Mesenchymal stem cell (in vitro differentiated cells and primary cell): ENCODE measurements at regions not wholly inside any gene's neighbourhood (a gene's known extent, or its start where the extent isn't known, plus 50 kb on each side); places are given as distances from the start of the nearest gene placed in this dataset.

Source experiments
- DNase-seq: peaks from one replicate; pipeline ENCODE4 v3.0.0-alpha.2; 2013
- H2AFZ ChIP-seq: one replicate; pipeline ENCODE4 v1.6.1; 2013; ENCODE audit warnings: low read depth, mild to moderate bottlenecking, control low read depth, inconsistent platforms, low read length, moderate library complexity
- H2AK5ac ChIP-seq: 2 replicates; pipeline ENCODE4 v1.6.1; 2013; ENCODE audit warnings: low read length, moderate library complexity, mild to moderate bottlenecking, inconsistent platforms; ENCODE audit not compliant: severe bottlenecking
- H2BK120ac ChIP-seq: one replicate; pipeline ENCODE4 v1.6.1; 2013; ENCODE audit warnings: low read depth, mild to moderate bottlenecking, inconsistent platforms, low read length, moderate library complexity
- H2BK12ac ChIP-seq, 2 experiments: one replicate each; pipeline ENCODE4 v1.6.1; 2013; ENCODE audit warnings: inconsistent platforms in 2 of 2, low read length in 2 of 2, mild to moderate bottlenecking in 2 of 2, moderate library complexity in 2 of 2, control low read depth in 1 of 2
- H2BK15ac ChIP-seq: one replicate; pipeline ENCODE4 v1.6.1; 2013; ENCODE audit warnings: mild to moderate bottlenecking, low read depth, inconsistent platforms; ENCODE audit not compliant: poor library complexity, severe bottlenecking
- H2BK5ac ChIP-seq: 2 replicates; pipeline ENCODE4 v1.6.1; 2013; ENCODE audit warnings: low read depth, mild to moderate bottlenecking, low read length, control low read depth, inconsistent platforms; ENCODE audit not compliant: poor library complexity, severe bottlenecking
- H3K14ac ChIP-seq, 2 experiments: one replicate each; pipeline ENCODE4 v1.6.1; 2013; ENCODE audit warnings: inconsistent platforms in 2 of 2, low read length in 2 of 2, control low read depth in 1 of 2, mild to moderate bottlenecking in 1 of 2, moderate library complexity in 1 of 2
- H3K18ac ChIP-seq, 2 experiments: one replicate each; pipeline ENCODE4 v1.6.1; 2013; ENCODE audit warnings: inconsistent platforms in 2 of 2, low read length in 2 of 2, control low read depth in 1 of 2, low read depth in 1 of 2, mild to moderate bottlenecking in 1 of 2
- H3K23ac ChIP-seq, 2 experiments: one replicate each; pipeline ENCODE4 v1.6.1; 2013; ENCODE audit warnings: inconsistent platforms in 2 of 2, low read length in 2 of 2, mild to moderate bottlenecking in 2 of 2, moderate library complexity in 2 of 2, control low read depth in 1 of 2
- H3K27ac ChIP-seq: 2 replicates; pipeline ENCODE4 v1.5.1; 2013; ENCODE audit warnings: mild to moderate bottlenecking, moderate library complexity, low read length, control low read depth, inconsistent platforms; ENCODE audit not compliant: poor library complexity, severe bottlenecking
- H3K27me3 ChIP-seq, 2 experiments: 2 replicates each; pipeline versions ENCODE4 v1.6.1 to v1.7.0; 2013; ENCODE audit warnings: low read length in 2 of 2, mild to moderate bottlenecking in 2 of 2, moderate library complexity in 2 of 2, control low read depth in 1 of 2, inconsistent platforms in 1 of 2; ENCODE audit not compliant: control insufficient read depth in 1 of 2, insufficient read depth in 1 of 2
- H3K36me3 ChIP-seq, 2 experiments: 2 replicates each; pipeline versions ENCODE4 v1.6.1 to v1.7.0; 2013; ENCODE audit warnings: low read length in 2 of 2, control low read depth in 1 of 2, inconsistent platforms in 1 of 2, low read depth in 1 of 2, mild to moderate bottlenecking in 1 of 2; ENCODE audit not compliant: insufficient read depth in 2 of 2, control insufficient read depth in 1 of 2
- H3K4ac ChIP-seq, 2 experiments: one replicate each; pipeline ENCODE4 v1.6.1; 2013; ENCODE audit warnings: inconsistent platforms in 2 of 2, low read length in 2 of 2, mild to moderate bottlenecking in 2 of 2, moderate library complexity in 2 of 2, control low read depth in 1 of 2, low read depth in 1 of 2
- H3K4me1 ChIP-seq: 2 replicates; pipeline ENCODE4 v1.6.1; 2013; ENCODE audit warnings: low read depth, low read length, control low read depth; ENCODE audit not compliant: control insufficient read depth, insufficient read depth
- H3K4me2 ChIP-seq: 2 replicates; pipeline ENCODE4 v1.6.1; 2013; ENCODE audit warnings: low read length, mild to moderate bottlenecking, inconsistent platforms; ENCODE audit not compliant: poor library complexity, severe bottlenecking
- H3K4me3 ChIP-seq, 2 experiments: 2 replicates each; pipeline versions ENCODE4 v1.5.1 to v1.7.0; 2013; ENCODE audit warnings: low read length in 2 of 2, mild to moderate bottlenecking in 2 of 2, control low read depth in 1 of 2, low read depth in 1 of 2; ENCODE audit not compliant: insufficient read depth in 1 of 2
- H3K79me1 ChIP-seq: replicated peaks from 2 replicates; pipeline ENCODE4 v1.6.1; 2013; ENCODE audit warnings: mild to moderate bottlenecking, control low read depth, low read length, inconsistent platforms; ENCODE audit not compliant: poor library complexity, severe bottlenecking
- H3K9ac ChIP-seq: 2 replicates; pipeline ENCODE4 v1.7.0; 2013; ENCODE audit warnings: mild to moderate bottlenecking, low read length, moderate library complexity
- H3K9me3 ChIP-seq: 2 replicates; pipeline ENCODE4 v1.7.0; 2013; ENCODE audit warnings: mild to moderate bottlenecking, low read length; ENCODE audit not compliant: control insufficient read depth
- H4K8ac ChIP-seq: one replicate; pipeline ENCODE4 v1.6.1; 2013; ENCODE audit warnings: inconsistent platforms, mild to moderate bottlenecking, low read length, moderate library complexity
- H4K91ac ChIP-seq: one replicate; pipeline ENCODE4 v1.6.1; 2013; ENCODE audit warnings: mild to moderate bottlenecking, low read length, inconsistent platforms
- WGBS: methylation state at CpG from one replicate; pipeline ENCODE4 v1.1.7; 2013; ENCODE audit warnings: mixed read lengths; 5-methylcytosine and 5-hydroxymethylcytosine counted together

- 95% methylated on average over 6 of the region's 6 CpGs for WGBS
- Histone ChIP-seq H3K14ac (no peak overlapping the region), H3K27me3 (peaks cover 0 to 39% of the 10 kb centered on the region in 2 experiments), H3K4me2 (no peak overlapping the region), H2BK15ac (no peak overlapping the region), H3K9ac (no peak overlapping the region), H3K36me3 (no peaks in the 10 kb centered on the region), H3K4ac (no peak overlapping the region), H3K9me3 (peaks cover 3% of the 10 kb centered on the region), H3K23ac (no peak overlapping the region), H2AK5ac (no peak overlapping the region), H3K27ac (no peak overlapping the region), H3K18ac (no peak overlapping the region), H4K91ac (no peak overlapping the region), H3K4me3 (no peak overlapping the region), H3K79me1 (no peaks in the 10 kb centered on the region), H3K4me1 (no peaks in the 10 kb centered on the region), H2BK120ac (no peak overlapping the region), H4K8ac (no peak overlapping the region), H2BK5ac (no peak overlapping the region), H2BK12ac (no peak overlapping the region), H2AFZ (no peak overlapping the region)
- no peak for DNase-seq
These were observed 271.1 kb downstream of the SHQ1 start for GRCh38 chr3:72577190-72577589.

GRCh38 chr3:72576563-72576962 is 271.7 kb downstream of the SHQ1 start:
- Histone ChIP-seq H3K79me1 (no peaks in the 10 kb centered on the region), H3K36me3 (no peaks in the 10 kb centered on the region), H3K14ac (no peak overlapping the region), H3K9me3 (peaks cover 3% of the 10 kb centered on the region), H3K4me2 (no peak overlapping the region), H2BK15ac (no peak overlapping the region), H2BK12ac (no peak overlapping the region), H3K27me3 (peaks cover 0 to 39% of the 10 kb centered on the region in 2 experiments), H3K4ac (no peak overlapping the region), H4K91ac (no peak overlapping the region), H3K23ac (no peak overlapping the region), H4K8ac (no peak overlapping the region), H2AK5ac (no peak overlapping the region), H3K4me3 (no peak overlapping the region), H2BK5ac (no peak overlapping the region), H3K18ac (no peak overlapping the region), H3K27ac (no peak overlapping the region), H3K4me1 (peaks cover under 1% of the 10 kb centered on the region), H3K9ac (no peak overlapping the region), H2AFZ (no peak overlapping the region), H2BK120ac (no peak overlapping the region)
- no peak for DNase-seq
- 73% methylated on average over 2 of the region's 5 CpGs for WGBS

- H2BK12ac ChIP-seq, result no peak overlapping the region
- no peak overlapping the region for H2AK5ac ChIP-seq
- H3K79me1 ChIP-seq, result no peaks in the 10 kb centered on the region
- no peak overlapping the region for H3K9ac ChIP-seq
- no peak overlapping the region for H2BK15ac ChIP-seq
- no peaks in the 10 kb centered on the region for H3K9me3 ChIP-seq
- no peak overlapping the region for H4K91ac ChIP-seq
- H3K14ac ChIP-seq, result no peak overlapping the region
- no peak overlapping the region for H3K27ac ChIP-seq
- H3K18ac ChIP-seq, result no peak overlapping the region
- peaks cover 0 to 28% of the 10 kb centered on the region in 2 experiments for H3K27me3 ChIP-seq
- H2BK120ac ChIP-seq, result no peak overlapping the region
- H3K36me3 ChIP-seq, result no peaks in the 10 kb centered on the region
- H3K4me2 ChIP-seq, result no peak overlapping the region
- no peak for DNase-seq
- H2AFZ ChIP-seq, result no peak overlapping the region
- no peak overlapping the region for H3K23ac ChIP-seq
- H3K4me3 ChIP-seq, result no peak overlapping the region
- WGBS, result no CpG with 5 or more reads among the region's 1 CpG
- no peak overlapping the region for H3K4ac ChIP-seq
- H2BK5ac ChIP-seq, result no peak overlapping the region
- H3K4me1 ChIP-seq, result peaks cover 5% of the 10 kb centered on the region
- H4K8ac ChIP-seq, result no peak overlapping the region
These were observed 274.1 kb downstream of the SHQ1 start for GRCh38 chr3:72574144-72574543.

DNA sequence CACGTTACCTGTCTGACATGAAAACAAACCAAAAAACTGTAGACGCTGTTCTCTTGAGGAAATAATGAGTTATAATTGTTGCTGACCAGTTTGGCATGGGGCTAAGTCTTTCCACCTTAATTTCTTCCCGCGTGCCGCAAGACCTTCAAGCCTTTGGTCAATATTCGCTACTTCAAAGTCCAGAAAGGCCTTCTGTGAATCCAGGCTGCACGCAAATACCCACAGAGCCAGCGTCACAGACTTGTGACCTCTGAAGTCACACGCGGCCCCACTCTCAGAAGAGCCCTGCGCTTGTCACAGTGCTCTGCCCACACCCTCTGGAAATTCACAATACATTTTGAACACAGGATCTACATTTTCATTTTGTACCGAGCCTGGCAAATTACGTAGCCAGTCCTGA is 275.2 kb downstream of the SHQ1 start:
- H3K23ac ChIP-seq, result no peak overlapping the region
- no peak overlapping the region for H3K4me2 ChIP-seq
- no peaks in the 10 kb centered on the region for H3K36me3 ChIP-seq
- H2AFZ ChIP-seq, result no peak overlapping the region
- DNase-seq, result no peak
- H3K79me1 ChIP-seq, result no peaks in the 10 kb centered on the region
- no peak overlapping the region for H3K14ac ChIP-seq
- no peaks in the 10 kb centered on the region for H3K9me3 ChIP-seq
- no peak overlapping the region for H3K9ac ChIP-seq
- no peak overlapping the region for H3K27ac ChIP-seq
- H3K4me1 ChIP-seq, result peaks cover 5% of the 10 kb centered on the region
- no peak overlapping the region for H2BK15ac ChIP-seq
- 97% methylated on average over 13 of the region's 13 CpGs for WGBS
- H2BK12ac ChIP-seq, result no peak overlapping the region
- H4K8ac ChIP-seq, result no peak overlapping the region
- H3K18ac ChIP-seq, result no peak overlapping the region
- H3K27me3 ChIP-seq, result peaks cover 0 to 28% of the 10 kb centered on the region in 2 experiments
- H3K4me3 ChIP-seq, result no peak overlapping the region
- H2AK5ac ChIP-seq, result no peak overlapping the region
- H4K91ac ChIP-seq, result no peak overlapping the region
- no peak overlapping the region for H3K4ac ChIP-seq
- no peak overlapping the region for H2BK5ac ChIP-seq
- H2BK120ac ChIP-seq, result no peak overlapping the region
